Activated CD8-positive, alpha-beta memory T cell treated with anti-CD3 and anti-CD28 coated beads, Interleukin-2, amount 10 ng/mL, durations not matched to agents 7 days and 5 days (primary cell): ENCODE measurements at regions not wholly inside any gene's neighbourhood (a gene's known extent, or its start where the extent isn't known, plus 50 kb on each side); places are given as distances from the start of the nearest gene placed in this dataset.

Experiments used
- ATAC-seq: fragments of 150-1000 bp; cut with Tn5 transposase; one replicate; pipeline ENCODE4 v1.10.0; 2021; ENCODE audit warnings: moderate library complexity
- CTCF ChIA-PET: fragments of 350-600 bp; sonication (Branson Sonifier 250); formaldehyde crosslinking; loops from one replicate; lab custom pipeline; 2021; ENCODE audit warnings: antibody characterized with exemption; lab: Charles Lee
- DNase-seq: peaks from one replicate; pipeline ENCODE4 v3.0.0-alpha.2; 2020
- H3K27ac Mint-ChIP-seq: one replicate; pipeline ENCODE4 v1.8.0; 2021; ENCODE audit warnings: mild to moderate bottlenecking, mixed read lengths
- H3K27me3 Mint-ChIP-seq: one replicate; pipeline ENCODE4 v1.8.0; 2021; ENCODE audit warnings: mixed read lengths
- H3K36me3 Mint-ChIP-seq: one replicate; pipeline ENCODE4 v1.8.0; 2021; ENCODE audit warnings: mild to moderate bottlenecking, mixed read lengths
- H3K4me1 Mint-ChIP-seq: one replicate; pipeline ENCODE4 v1.8.0; 2021; ENCODE audit warnings: mixed read lengths
- H3K4me3 Mint-ChIP-seq: one replicate; pipeline ENCODE4 v1.8.0; 2021; ENCODE audit warnings: mild to moderate bottlenecking, moderate library complexity, mixed read lengths
- H3K9me3 Mint-ChIP-seq: one replicate; pipeline ENCODE4 v1.8.0; 2022; ENCODE audit warnings: low read depth, mixed read lengths

GRCh38 chr1:181189691-181190363 lies 101.3 kb downstream of the IER5 start:
- Mint-ChIP-seq H3K9me3 (no peaks in the 10 kb centered on the region), H3K4me1 (no peaks in the 10 kb centered on the region), H3K4me3 (no peak overlapping the region), H3K27ac (no peak overlapping the region), H3K27me3 (peaks cover 9% of the 10 kb centered on the region), H3K36me3 (no peaks in the 10 kb centered on the region)
- DNase-seq (peak; percentile 76), ATAC-seq (peak; percentile 91)
- CTCF ChIA-PET = interaction anchor here (0.7 to 8.7 kb wide), 17 partner anchors 9 to 747 kb away, joined by 3 to 102 read pairs (median 4); no protein-coding TSS in a partner anchor

- Mint-ChIP-seq H3K36me3 (no peaks in the 10 kb centered on the region), H3K4me3 (no peak overlapping the region), H3K4me1 (no peaks in the 10 kb centered on the region), H3K27me3 (peaks cover 6% of the 10 kb centered on the region), H3K27ac (no peak overlapping the region), H3K9me3 (no peaks in the 10 kb centered on the region)
- ATAC-seq (no peak), DNase-seq (no peak)
- CTCF ChIA-PET = interaction anchor here (0.7 to 8.7 kb wide), 17 partner anchors 9 to 747 kb away, joined by 3 to 102 read pairs (median 4); no protein-coding TSS in a partner anchor
Observed at GRCh38 chr1:181190364-181191035, 102.0 kb downstream of the IER5 start.

GRCh38 chr1:181191494-181192040 lies 103.1 kb downstream of the IER5 start:
- H3K4me3 Mint-ChIP-seq = no peak overlapping the region
- ATAC-seq = no peak
- no peaks in the 10 kb centered on the region for H3K9me3 Mint-ChIP-seq

GRCh38 chr1:181192316-181192715 lies 103.8 kb downstream of the IER5 start:
- no peak overlapping the region for H3K27ac Mint-ChIP-seq
- ATAC-seq = no peak
- CTCF ChIA-PET = interaction anchor here (0.8 to 8.7 kb wide), 5 partner anchors 10 to 286 kb away, joined by 3 to 102 read pairs (median 4); no protein-coding TSS in a partner anchor
- H3K4me3 Mint-ChIP-seq = no peak overlapping the region
- no peaks in the 10 kb centered on the region for H3K36me3 Mint-ChIP-seq
- no peaks in the 10 kb centered on the region for H3K9me3 Mint-ChIP-seq
- peaks cover 6% of the 10 kb centered on the region for H3K27me3 Mint-ChIP-seq
- no peak for DNase-seq
- H3K4me1 Mint-ChIP-seq = no peaks in the 10 kb centered on the region

More at GRCh38 chr1:181191494-181192040, 103.1 kb downstream of the IER5 start:
- Mint-ChIP-seq H3K27ac (no peak overlapping the region), H3K36me3 (no peaks in the 10 kb centered on the region), H3K27me3 (peaks cover 6% of the 10 kb centered on the region), H3K4me1 (no peaks in the 10 kb centered on the region)
- no peak for DNase-seq
- CTCF ChIA-PET = interaction anchor here (0.8 to 8.7 kb wide), 6 partner anchors 10 to 287 kb away, joined by 3 to 102 read pairs (median 4); no protein-coding TSS in a partner anchor

- no peak for DNase-seq
- Mint-ChIP-seq H3K27ac (no peak overlapping the region), H3K27me3 (peaks cover 28% of the 10 kb centered on the region), H3K36me3 (no peaks in the 10 kb centered on the region), H3K9me3 (no peaks in the 10 kb centered on the region), H3K4me1 (no peaks in the 10 kb centered on the region), H3K4me3 (no peak overlapping the region)
- CTCF ChIA-PET = interaction anchor here (1.2 to 1.4 kb wide), 2 partner anchors 9 to 14 kb away, joined by 4 to 8 read pairs; no protein-coding TSS in a partner anchor
- no peak for ATAC-seq
Observed at GRCh38 chr1:181202986-181203555, 114.6 kb downstream of the IER5 start.

- no peaks in the 10 kb centered on the region for H3K4me1 Mint-ChIP-seq
- no peaks in the 10 kb centered on the region for H3K36me3 Mint-ChIP-seq
- H3K4me3 Mint-ChIP-seq = no peak overlapping the region
- H3K27me3 Mint-ChIP-seq = peaks cover 20% of the 10 kb centered on the region
- no peaks in the 10 kb centered on the region for H3K9me3 Mint-ChIP-seq
- no peak for DNase-seq
- ATAC-seq = no peak
- no peak overlapping the region for H3K27ac Mint-ChIP-seq
- CTCF ChIA-PET = no interaction called here
Observed at GRCh38 chr1:181204530-181204929, 116.0 kb downstream of the IER5 start.

- no peak overlapping the region for H3K27ac Mint-ChIP-seq
Observed at GRCh38 chr1:181205901-181206300, 117.4 kb downstream of the IER5 start.

GRCh38 chr1:181206513-181206912 lies 118.0 kb downstream of the IER5 start:
- no peaks in the 10 kb centered on the region for H3K36me3 Mint-ChIP-seq
- CTCF ChIA-PET = interaction anchor here (1.2 to 1.6 kb wide), 3 partner anchors 15 to 218 kb away, joined by 3 read pairs; no protein-coding TSS in a partner anchor

More at GRCh38 chr1:181205901-181206300, 117.4 kb downstream of the IER5 start:
- no peaks in the 10 kb centered on the region for H3K36me3 Mint-ChIP-seq
- peaks cover 6% of the 10 kb centered on the region for H3K27me3 Mint-ChIP-seq
- no peak overlapping the region for H3K4me3 Mint-ChIP-seq
- H3K9me3 Mint-ChIP-seq = no peaks in the 10 kb centered on the region
- ATAC-seq = no peak
- CTCF ChIA-PET = interaction anchor here (1.0 to 1.2 kb wide), 2 partner anchors 217 to 219 kb away, joined by 3 read pairs; no protein-coding TSS in a partner anchor
- no peak for DNase-seq
- no peaks in the 10 kb centered on the region for H3K4me1 Mint-ChIP-seq

GRCh38 chr1:181206979-181207790 lies 118.7 kb downstream of the IER5 start:
- H3K4me3 Mint-ChIP-seq = no peak overlapping the region
- ATAC-seq = no peak
- CTCF ChIA-PET = interaction anchor here (1.2 to 1.6 kb wide), 3 partner anchors 16 to 218 kb away, joined by 3 read pairs; no protein-coding TSS in a partner anchor
- H3K27ac Mint-ChIP-seq = no peak overlapping the region
- no peaks in the 10 kb centered on the region for H3K36me3 Mint-ChIP-seq
- H3K27me3 Mint-ChIP-seq = peaks cover 17% of the 10 kb centered on the region
- H3K4me1 Mint-ChIP-seq = no peaks in the 10 kb centered on the region
- no peaks in the 10 kb centered on the region for H3K9me3 Mint-ChIP-seq
- no peak for DNase-seq

More at GRCh38 chr1:181206513-181206912, 118.0 kb downstream of the IER5 start:
- Mint-ChIP-seq H3K27me3 (peaks cover 11% of the 10 kb centered on the region), H3K4me3 (no peak overlapping the region), H3K9me3 (no peaks in the 10 kb centered on the region), H3K4me1 (no peaks in the 10 kb centered on the region), H3K27ac (no peak overlapping the region)
- DNase-seq (no peak), ATAC-seq (no peak)

- DNase-seq (no peak), ATAC-seq (no peak)
- CTCF ChIA-PET = interaction anchor here (1.2 to 1.6 kb wide), 2 partner anchors 19 to 129 kb away, joined by 3 read pairs; no protein-coding TSS in a partner anchor
- H3K27me3 Mint-ChIP-seq = peaks cover 25% of the 10 kb centered on the region
- H3K4me1 Mint-ChIP-seq = no peaks in the 10 kb centered on the region
- no peak overlapping the region for H3K4me3 Mint-ChIP-seq
- H3K9me3 Mint-ChIP-seq = no peaks in the 10 kb centered on the region
- H3K27ac Mint-ChIP-seq = no peak overlapping the region
- H3K36me3 Mint-ChIP-seq = no peaks in the 10 kb centered on the region
Observed at GRCh38 chr1:181208083-181208482, 119.6 kb downstream of the IER5 start.

- DNase-seq = no peak
- H3K27me3 Mint-ChIP-seq = peaks cover 27% of the 10 kb centered on the region
- H3K9me3 Mint-ChIP-seq = no peaks in the 10 kb centered on the region
- no peak for ATAC-seq
- CTCF ChIA-PET = interaction anchor here (1.2 kb wide), 1 partner anchor 20 kb away, joined by 3 read pairs; no protein-coding TSS in a partner anchor
- H3K36me3 Mint-ChIP-seq = no peaks in the 10 kb centered on the region
- no peak overlapping the region for H3K4me3 Mint-ChIP-seq
- H3K4me1 Mint-ChIP-seq = no peaks in the 10 kb centered on the region
- H3K27ac Mint-ChIP-seq = no peak overlapping the region
Observed at GRCh38 chr1:181208967-181209366, 120.5 kb downstream of the IER5 start.

- Mint-ChIP-seq H3K4me1 (no peaks in the 10 kb centered on the region), H3K27me3 (peaks cover 27% of the 10 kb centered on the region), H3K27ac (no peak overlapping the region), H3K9me3 (no peaks in the 10 kb centered on the region), H3K36me3 (no peaks in the 10 kb centered on the region), H3K4me3 (no peak overlapping the region)
- CTCF ChIA-PET = no interaction called here
- DNase-seq (no peak), ATAC-seq (no peak)
Observed at GRCh38 chr1:181213056-181213455, 124.6 kb downstream of the IER5 start.
